Lower leg skin (tissue), 3 donors: ENCODE measurements at regions not wholly inside any gene's neighbourhood (a gene's known extent, or its start where the extent isn't known, plus 50 kb on each side); places are given as distances from the start of the nearest gene placed in this dataset.

ENCODE experiments used
- POLR2A ChIP-seq, 2 donors: fragments of 450-650 bp; IDR thresholded peaks; one replicate each; pipeline ENCODE4 v1.6.1; 2016 to 2017; ENCODE audit warnings: antibody characterized with exemption in 2 of 2, mild to moderate bottlenecking in 1 of 2, moderate library complexity in 1 of 2
- TF ChIP-seq, protein P1 (sequence below), 3 donors: fragments of 450-650 bp; IDR thresholded peaks; one replicate each; pipeline ENCODE4 v1.5.1; 2016; ENCODE audit warnings: antibody characterized with exemption in 3 of 3, mild to moderate bottlenecking in 3 of 3, moderate library complexity in 2 of 3

DNA sequence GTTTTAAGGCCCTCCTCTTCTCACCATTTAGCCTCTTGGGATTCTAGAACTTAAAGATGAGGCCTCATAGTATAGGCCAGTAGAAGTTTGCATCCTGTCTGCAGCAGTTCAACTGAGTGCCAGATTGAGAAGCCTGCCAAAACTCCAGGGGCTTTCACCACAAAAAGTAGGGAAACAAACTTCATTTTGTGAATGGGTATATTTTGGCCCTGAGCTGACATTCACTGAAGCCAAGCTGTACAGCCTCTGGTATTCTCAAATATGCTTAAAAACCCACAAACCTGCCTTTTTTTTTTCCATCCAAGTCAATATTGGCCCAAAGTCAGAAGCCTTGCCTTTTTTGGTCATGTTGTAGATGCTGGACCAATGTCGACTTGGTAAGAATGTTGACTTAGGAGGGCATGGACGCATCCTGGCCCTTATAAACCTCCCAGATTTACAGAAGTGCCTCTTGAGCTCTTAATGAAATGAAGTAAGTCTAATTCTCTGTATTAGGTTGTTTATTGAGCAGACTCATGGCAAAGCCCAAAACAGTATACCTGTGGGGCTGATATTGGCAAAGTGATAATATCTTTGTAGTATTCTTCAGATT is 337.5 kb downstream of the CHRM3 start:
- TF ChIP-seq, protein P1, sequence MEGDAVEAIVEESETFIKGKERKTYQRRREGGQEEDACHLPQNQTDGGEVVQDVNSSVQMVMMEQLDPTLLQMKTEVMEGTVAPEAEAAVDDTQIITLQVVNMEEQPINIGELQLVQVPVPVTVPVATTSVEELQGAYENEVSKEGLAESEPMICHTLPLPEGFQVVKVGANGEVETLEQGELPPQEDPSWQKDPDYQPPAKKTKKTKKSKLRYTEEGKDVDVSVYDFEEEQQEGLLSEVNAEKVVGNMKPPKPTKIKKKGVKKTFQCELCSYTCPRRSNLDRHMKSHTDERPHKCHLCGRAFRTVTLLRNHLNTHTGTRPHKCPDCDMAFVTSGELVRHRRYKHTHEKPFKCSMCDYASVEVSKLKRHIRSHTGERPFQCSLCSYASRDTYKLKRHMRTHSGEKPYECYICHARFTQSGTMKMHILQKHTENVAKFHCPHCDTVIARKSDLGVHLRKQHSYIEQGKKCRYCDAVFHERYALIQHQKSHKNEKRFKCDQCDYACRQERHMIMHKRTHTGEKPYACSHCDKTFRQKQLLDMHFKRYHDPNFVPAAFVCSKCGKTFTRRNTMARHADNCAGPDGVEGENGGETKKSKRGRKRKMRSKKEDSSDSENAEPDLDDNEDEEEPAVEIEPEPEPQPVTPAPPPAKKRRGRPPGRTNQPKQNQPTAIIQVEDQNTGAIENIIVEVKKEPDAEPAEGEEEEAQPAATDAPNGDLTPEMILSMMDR (IDR thresholded peaks at IDR 0.05) = no peak
- TF ChIP-seq POLR2A (IDR thresholded peaks at IDR 0.05) = no peak
